8988T (cell line): ENCODE measurements at regions not wholly inside any gene's neighbourhood (a gene's known extent, or its start where the extent isn't known, plus 50 kb on each side); places are given as distances from the start of the nearest gene placed in this dataset.
"Not testable (repeated sequence)": the region's sequence is repeated elsewhere in the genome, so short reads cannot be mapped to it uniquely, and the experiment has no call there.

Experiments used
- DNase-seq: peaks from one replicate; pipeline ENCODE4 v3.0.0; 2011

- DNase-seq = no peak
These were observed 229.7 kb upstream of the SLC35G4 start for GRCh38 chr18:11379660-11380059.

- DNase-seq = no peak
These were observed 228.6 kb upstream of the PIEZO2 start for GRCh38 chr18:11377766-11378540.

GRCh38 chr18:11372163-11372562 lies 222.8 kb upstream of the PIEZO2 start:
- DNase-seq = no peak

- DNase-seq = no peak
These were observed 220.2 kb upstream of the PIEZO2 start for GRCh38 chr18:11369556-11369955.

- DNase-seq = no peak
These were observed 218.7 kb upstream of the PIEZO2 start for GRCh38 chr18:11368020-11368419.

GRCh38 chr18:11367351-11367750 lies 218.0 kb upstream of the PIEZO2 start:
- DNase-seq = no peak

- no peak for DNase-seq
These were observed 217.0 kb upstream of the PIEZO2 start for GRCh38 chr18:11366410-11366809.

GRCh38 chr18:11362856-11363255 lies 213.5 kb upstream of the PIEZO2 start:
- no peak for DNase-seq

GRCh38 chr18:11361862-11362261 lies 212.5 kb upstream of the PIEZO2 start:
- not testable (repeated sequence) for DNase-seq

- no peak for DNase-seq
These were observed 208.3 kb upstream of the PIEZO2 start for GRCh38 chr18:11357678-11358077.

- DNase-seq = not testable (repeated sequence)
These were observed 195.2 kb upstream of the PIEZO2 start for GRCh38 chr18:11344576-11344975.

- no peak for DNase-seq
These were observed 193.7 kb upstream of the PIEZO2 start for GRCh38 chr18:11343096-11343495.

GRCh38 chr18:11342115-11342514 lies 192.7 kb upstream of the PIEZO2 start:
- DNase-seq = not testable (repeated sequence)

- no peak for DNase-seq
These were observed 189.9 kb upstream of the PIEZO2 start for GRCh38 chr18:11339188-11339775.

- no peak for DNase-seq
These were observed 186.9 kb upstream of the PIEZO2 start for GRCh38 chr18:11336241-11336640.

- no peak for DNase-seq
These were observed 178.1 kb upstream of the PIEZO2 start for GRCh38 chr18:11327391-11328009.

- no peak for DNase-seq
These were observed 175.8 kb upstream of the PIEZO2 start for GRCh38 chr18:11324956-11325882.

- DNase-seq = no peak
These were observed 175.1 kb upstream of the PIEZO2 start for GRCh38 chr18:11324510-11324909.

- DNase-seq = no peak
These were observed 174.0 kb upstream of the PIEZO2 start for GRCh38 chr18:11323359-11323819.

- DNase-seq = no peak
These were observed 173.3 kb upstream of the PIEZO2 start for GRCh38 chr18:11322716-11323115.

- DNase-seq = no peak
These were observed 172.6 kb upstream of the PIEZO2 start for GRCh38 chr18:11322006-11322405.

GRCh38 chr18:11320986-11321385 lies 171.6 kb upstream of the PIEZO2 start:
- no peak for DNase-seq

- DNase-seq = no peak
These were observed 167.2 kb upstream of the PIEZO2 start for GRCh38 chr18:11316546-11316945.
